Rectal smooth muscle tissue (tissue), 1 donor: ENCODE measurements at regions not wholly inside any gene's neighbourhood (a gene's known extent, or its start where the extent isn't known, plus 50 kb on each side); places are given as distances from the start of the nearest gene placed in this dataset.

Source experiments
- H3K27ac ChIP-seq: one replicate; pipeline ENCODE4 v1.7.0; 2013; ENCODE audit warnings: low read depth, low read length, inconsistent platforms
- H3K27me3 ChIP-seq: one replicate; pipeline ENCODE4 v1.7.0; 2013; ENCODE audit warnings: low read length; ENCODE audit not compliant: control insufficient read depth, insufficient read depth
- H3K36me3 ChIP-seq: one replicate; pipeline ENCODE4 v1.7.0; 2013; ENCODE audit warnings: low read length; ENCODE audit not compliant: control insufficient read depth, insufficient read depth
- H3K4me1 ChIP-seq: one replicate; pipeline ENCODE4 v1.7.0; 2013; ENCODE audit warnings: low read length; ENCODE audit not compliant: control insufficient read depth, insufficient read depth
- H3K4me3 ChIP-seq: one replicate; pipeline ENCODE4 v1.7.0; 2013; ENCODE audit warnings: low read length
- H3K9ac ChIP-seq: one replicate; pipeline ENCODE4 v1.7.0; 2013; ENCODE audit warnings: low read length

GRCh38 chr2:105953942-105954341 is 209.2 kb downstream of the NCK2 start:
- Histone ChIP-seq H3K27ac (no peak overlapping the region), H3K9ac (no peak overlapping the region), H3K27me3 (no peaks in the 10 kb centered on the region), H3K36me3 (no peaks in the 10 kb centered on the region), H3K4me3 (no peak overlapping the region), H3K4me1 (no peaks in the 10 kb centered on the region)

- H3K9ac ChIP-seq = no peak overlapping the region
- H3K4me3 ChIP-seq = no peak overlapping the region
These were observed 207.4 kb downstream of the NCK2 start for GRCh38 chr2:105952131-105952530.

DNA sequence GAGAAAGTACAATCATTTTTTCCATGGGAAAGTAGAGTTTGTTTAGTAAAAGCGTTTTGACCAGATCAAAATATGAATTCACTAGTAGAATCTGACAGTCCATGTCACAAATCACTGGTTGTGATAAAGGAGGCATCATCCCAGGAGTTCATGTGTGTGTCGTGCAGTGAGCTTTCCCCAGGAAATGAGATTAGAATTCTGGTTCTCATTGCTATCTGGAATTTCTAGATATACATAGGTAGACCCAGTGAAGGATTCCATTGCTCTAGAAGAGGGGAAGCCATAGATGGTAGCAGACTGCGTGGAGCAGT is 206.6 kb downstream of the NCK2 start:
- Histone ChIP-seq H3K9ac (no peak overlapping the region), H3K4me3 (no peak overlapping the region), H3K4me1 (no peaks in the 10 kb centered on the region), H3K27me3 (no peaks in the 10 kb centered on the region), H3K36me3 (no peaks in the 10 kb centered on the region), H3K27ac (no peak overlapping the region)

More at GRCh38 chr2:105952131-105952530, 207.4 kb downstream of the NCK2 start:
- Histone ChIP-seq H3K36me3 (no peaks in the 10 kb centered on the region), H3K4me1 (no peaks in the 10 kb centered on the region), H3K27ac (no peak overlapping the region), H3K27me3 (no peaks in the 10 kb centered on the region)

GRCh38 chr2:105950521-105951383 is 206.0 kb downstream of the NCK2 start:
- H3K4me3 ChIP-seq = no peak overlapping the region
- H3K36me3 ChIP-seq = no peaks in the 10 kb centered on the region
- H3K27ac ChIP-seq = no peak overlapping the region
- H3K9ac ChIP-seq = no peak overlapping the region
- no peaks in the 10 kb centered on the region for H3K4me1 ChIP-seq
- H3K27me3 ChIP-seq = no peaks in the 10 kb centered on the region

- no peak overlapping the region for H3K9ac ChIP-seq
- H3K4me3 ChIP-seq = no peak overlapping the region
- no peaks in the 10 kb centered on the region for H3K36me3 ChIP-seq
- H3K27me3 ChIP-seq = no peaks in the 10 kb centered on the region
- H3K27ac ChIP-seq = no peak overlapping the region
- H3K4me1 ChIP-seq = no peaks in the 10 kb centered on the region
These were observed 199.3 kb downstream of the NCK2 start for GRCh38 chr2:105943977-105944376.
